ENCODE measurements at regions not wholly inside any gene's neighbourhood (a gene's known extent, or its start where the extent isn't known, plus 50 kb on each side); places are given as distances from the start of the nearest gene placed in this dataset.

DNA sequence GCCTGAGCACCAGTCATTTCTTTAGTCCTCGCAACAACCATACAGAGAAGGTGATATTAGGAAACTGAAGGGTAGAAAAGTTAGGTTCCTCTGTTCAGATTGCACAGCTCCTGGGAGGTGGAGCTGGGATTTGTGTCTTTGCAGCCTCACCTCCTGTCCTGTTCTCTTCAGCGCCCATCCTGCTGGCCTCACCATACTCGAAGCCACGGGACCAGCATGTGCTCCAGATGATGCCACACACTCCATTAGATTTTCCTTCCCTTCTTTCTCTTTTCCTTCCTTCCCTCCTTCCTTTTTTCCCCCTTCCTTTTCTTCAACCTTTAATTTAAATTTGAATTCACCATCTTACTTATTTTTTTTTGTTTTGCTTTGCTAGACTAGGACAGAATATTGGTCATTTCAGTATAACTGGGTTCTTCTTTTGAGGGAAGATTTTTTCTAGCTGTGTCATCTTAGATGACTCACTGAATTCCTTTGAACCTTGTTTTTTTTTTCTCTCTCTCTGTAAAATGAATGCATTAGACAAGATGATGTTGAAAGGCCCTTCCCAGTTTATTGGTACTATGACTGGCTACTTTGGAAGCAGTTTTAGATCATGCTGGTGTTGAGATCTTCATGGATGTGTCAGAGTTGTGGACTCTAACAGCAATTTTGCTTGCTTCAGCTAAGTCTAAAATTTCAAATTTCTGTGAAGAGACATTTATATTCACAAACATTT lies 662.5 kb upstream of the TENM4 start:
- DNase-seq (ENCODE audit: insufficient read length, low spot score) (peak; percentile 69), FAIRE-seq (no peak)

DNA sequence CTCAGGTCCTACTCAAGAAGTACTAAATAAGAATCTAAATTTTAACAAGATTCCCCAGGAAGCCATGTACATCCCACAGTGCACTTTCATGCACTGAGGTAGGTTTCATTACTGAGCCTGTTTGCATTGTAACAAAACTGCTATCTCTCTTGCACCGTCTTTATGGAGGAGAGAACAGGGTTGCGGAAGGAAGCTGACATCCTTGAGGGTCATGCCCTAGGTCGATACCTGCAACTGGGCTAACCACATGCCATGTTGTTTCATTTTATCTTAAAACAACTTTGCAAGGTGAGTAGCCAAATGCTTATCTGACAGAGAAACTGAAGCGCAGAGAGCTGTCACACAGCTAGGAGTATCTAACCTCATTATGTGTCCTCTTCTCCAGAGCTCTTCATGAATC lies 656.3 kb upstream of the TENM4 start:
- FAIRE-seq, result peak; percentile 48
- DNase-seq (ENCODE audit: insufficient read length, low spot score), result no peak

DNA sequence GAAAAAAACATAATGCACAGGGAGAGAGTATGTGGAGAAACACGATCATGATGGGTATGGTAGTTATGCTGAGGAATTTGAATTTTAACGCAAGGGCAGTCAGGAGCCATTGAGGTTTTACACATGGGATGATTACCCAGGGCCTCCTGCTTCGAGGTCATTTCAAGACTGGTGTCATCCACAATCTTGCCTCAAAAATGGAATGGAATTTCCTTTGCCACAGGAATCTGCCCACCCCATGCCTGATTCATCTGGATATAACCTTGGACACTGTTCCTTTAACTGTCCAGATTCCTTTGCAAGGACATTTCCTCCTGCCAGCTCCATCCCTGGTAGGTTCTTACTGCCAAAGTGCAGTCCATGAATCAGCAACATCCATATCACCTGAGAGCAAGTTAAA lies 655.9 kb upstream of the TENM4 start:
- FAIRE-seq, result peak; percentile 79
- DNase-seq (ENCODE audit: insufficient read length, low spot score), result peak; percentile 59

DNA sequence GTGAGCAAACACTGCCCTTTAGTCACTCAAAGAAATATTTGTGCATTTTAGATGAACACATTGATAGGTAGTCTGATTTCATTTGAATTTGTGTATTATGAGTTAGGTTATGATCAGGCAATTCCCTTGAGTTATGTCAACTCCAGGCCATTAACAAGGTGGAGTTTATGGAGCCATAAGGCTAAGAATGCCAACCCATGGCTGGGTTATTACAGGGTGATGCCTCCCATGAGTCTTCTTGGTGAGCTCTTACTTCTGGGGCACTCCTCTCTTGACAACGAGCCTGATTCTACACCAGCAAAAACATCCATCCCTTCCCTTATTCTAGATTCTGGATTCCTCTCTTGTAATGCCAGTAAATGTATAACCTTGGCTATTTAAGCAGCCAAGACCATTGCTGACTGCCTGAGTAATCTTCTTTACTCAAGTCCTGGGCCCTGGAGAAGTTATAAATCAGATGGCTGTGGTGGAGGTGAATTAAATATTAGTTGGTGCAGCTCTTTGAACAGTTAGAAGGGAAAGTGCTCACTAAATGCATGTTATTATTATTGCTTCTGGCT lies 645.7 kb upstream of the TENM4 start:
- DNase-seq (ENCODE audit: insufficient read length, low spot score), result no peak
- FAIRE-seq, result no peak

DNA sequence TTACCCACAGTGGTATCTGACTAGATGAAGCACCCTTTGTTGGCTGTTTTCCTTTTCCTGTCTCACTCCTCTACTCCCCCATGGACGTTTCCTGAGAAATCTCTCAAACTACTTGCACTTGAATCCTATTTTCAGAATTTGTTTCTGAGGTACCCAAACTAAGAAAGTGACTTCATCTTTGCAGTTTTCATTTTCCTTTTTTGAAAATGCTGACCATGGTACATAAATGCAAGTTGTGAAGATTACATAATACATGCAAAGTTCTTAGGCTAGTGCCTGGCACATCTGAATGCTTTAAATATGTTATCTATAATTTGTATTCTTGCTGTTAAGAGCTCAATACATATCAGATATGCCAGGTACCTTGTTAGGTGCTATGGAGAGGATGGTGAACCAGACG lies 644.7 kb upstream of the TENM4 start:
- DNase-seq (ENCODE audit: insufficient read length, low spot score) (no peak), FAIRE-seq (no peak)

DNA sequence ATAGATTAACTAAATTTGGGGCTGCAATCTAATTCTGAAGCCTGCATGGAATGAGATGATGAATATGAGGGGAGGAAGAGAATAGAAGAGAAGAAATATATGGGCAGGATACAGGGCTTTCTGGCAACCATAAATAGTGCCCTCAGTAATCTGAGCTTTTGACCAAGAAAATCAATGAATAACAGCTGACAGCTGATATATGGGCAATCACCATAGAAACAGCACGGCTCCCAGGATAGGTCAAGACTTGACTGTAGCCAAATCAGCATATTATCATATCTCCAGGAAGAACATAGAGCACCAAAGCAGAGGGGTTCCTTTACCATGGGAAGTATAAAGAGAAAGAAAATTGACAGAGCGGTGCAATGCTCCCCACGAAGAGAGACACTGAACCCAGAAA lies 643.8 kb upstream of the TENM4 start:
- DNase-seq (ENCODE audit: insufficient read length, low spot score) (no peak), FAIRE-seq (no peak)

DNA sequence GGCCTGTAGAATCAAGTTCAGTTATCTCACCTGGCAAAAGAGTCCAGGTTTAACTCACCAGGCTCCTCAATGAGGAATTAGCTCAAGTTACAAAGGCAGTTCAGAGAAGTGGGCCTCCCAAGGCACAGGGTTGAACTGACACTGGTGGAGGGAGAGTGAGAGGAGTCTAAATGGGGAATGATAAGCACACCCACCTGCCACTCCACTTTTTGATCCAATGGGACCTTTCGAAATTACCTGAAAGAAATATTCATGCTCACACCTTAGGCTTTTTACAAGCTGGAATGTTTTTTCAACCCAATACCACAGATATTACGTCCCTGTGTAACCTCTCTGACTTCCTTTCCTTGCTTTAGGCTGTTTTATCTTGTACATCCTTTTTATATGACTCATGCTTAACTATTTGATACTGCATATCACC lies 642.7 kb upstream of the TENM4 start:
- no peak for FAIRE-seq

DNA sequence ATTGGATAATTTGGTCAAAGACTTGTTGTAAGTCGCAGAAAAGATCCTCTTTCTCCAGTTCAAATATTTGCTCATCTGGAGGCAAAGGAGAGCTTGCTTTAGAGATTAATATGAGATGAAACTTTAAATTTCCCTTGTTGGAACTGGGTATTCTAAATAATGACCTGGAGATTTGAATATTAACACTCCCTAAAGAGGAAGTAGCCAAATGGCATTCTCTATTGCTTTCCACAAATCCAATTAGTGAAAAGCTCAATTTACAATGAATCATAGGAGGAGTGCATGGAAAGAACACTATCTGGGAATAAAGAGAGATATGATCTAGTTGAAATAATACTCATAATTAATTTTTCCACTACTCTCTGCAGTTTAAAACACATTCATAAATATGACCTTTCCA lies 641.6 kb upstream of the TENM4 start:
- no peak for FAIRE-seq
- no peak for DNase-seq (ENCODE audit: insufficient read length, low spot score)

More for the DNA sequence above, 642.7 kb upstream of the TENM4 start:
- DNase-seq (ENCODE audit: insufficient read length, low spot score), result no peak

DNA sequence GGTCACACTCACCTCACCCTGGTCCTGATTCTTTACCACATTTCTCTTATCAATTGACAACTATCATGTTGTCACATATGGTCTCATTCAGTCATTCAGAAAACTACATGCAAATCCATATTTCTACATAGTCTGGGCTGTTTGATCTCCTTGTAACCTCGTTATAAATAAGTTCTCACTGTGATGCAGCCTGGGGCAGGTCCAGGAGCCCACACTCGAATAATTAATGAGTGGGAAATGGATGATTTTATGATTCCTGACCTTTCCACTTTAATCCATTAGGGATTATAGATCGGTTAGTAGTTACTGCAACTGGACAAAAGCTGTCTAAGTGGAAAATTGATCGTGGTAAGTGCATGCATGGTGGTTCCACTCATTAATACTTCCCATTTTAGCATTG lies 636.3 kb upstream of the TENM4 start:
- DNase-seq (ENCODE audit: insufficient read length, low spot score), result no peak
- FAIRE-seq, result no peak

DNA sequence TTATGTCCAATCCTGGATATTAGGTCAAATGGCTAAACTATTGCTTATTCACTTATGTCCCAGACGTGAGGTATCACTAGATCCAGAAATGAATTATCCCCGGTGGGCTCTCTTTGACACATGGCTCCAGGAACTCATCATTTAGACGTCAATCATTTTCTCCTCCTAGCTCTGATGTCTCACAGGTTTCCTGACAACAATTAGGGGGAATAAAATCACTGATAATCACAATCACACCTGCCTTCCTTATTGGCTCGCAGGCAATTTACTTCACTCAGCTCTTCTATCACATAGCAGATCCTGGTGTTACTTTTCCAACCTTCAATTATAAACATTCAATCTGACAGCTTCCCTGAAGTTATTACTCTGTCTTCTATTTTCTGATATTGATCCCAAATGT lies 634.0 kb upstream of the TENM4 start:
- FAIRE-seq (no peak), DNase-seq (ENCODE audit: insufficient read length, low spot score) (no peak)

DNA sequence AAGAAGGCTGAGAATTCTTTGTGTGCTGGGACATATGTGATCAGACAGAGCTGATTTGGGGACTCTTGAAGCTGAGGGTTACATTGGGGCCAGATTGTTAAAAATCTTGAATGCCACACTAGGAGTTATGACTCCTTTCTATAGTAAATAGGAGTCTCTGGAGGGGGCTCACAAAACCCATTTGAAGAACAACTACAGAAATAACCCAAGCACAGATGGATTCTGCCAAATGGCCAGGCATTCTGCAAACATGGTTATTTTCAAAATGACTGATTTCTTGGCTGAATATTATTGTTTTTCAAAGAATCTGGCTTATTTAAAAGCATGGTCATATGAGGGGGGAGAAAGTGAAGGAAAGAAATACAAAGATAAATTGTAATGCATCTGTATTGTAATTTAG lies 625.5 kb upstream of the TENM4 start:
- no peak for DNase-seq (ENCODE audit: insufficient read length, low spot score)
- FAIRE-seq, result no peak

DNA sequence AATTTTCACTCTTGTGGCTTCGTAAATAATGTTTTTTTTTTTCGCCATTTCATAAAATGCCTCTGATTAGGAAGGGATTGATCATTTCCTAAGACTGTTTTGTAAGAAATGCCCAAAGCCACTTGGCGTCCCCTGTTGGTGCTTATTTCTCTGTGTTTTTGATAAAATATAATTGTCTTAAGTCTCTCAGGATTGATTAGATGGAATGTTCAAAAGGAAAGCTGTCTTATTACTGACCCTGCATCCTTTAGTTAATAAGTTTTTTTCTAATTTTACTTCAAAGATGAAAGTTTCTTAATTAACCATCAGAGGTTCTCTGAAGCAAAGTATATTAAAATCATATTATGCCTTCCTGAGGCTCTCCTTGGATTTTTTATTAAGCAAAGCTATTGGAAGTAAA lies 624.3 kb upstream of the TENM4 start:
- DNase-seq (ENCODE audit: insufficient read length, low spot score), result no peak
- FAIRE-seq, result no peak

DNA sequence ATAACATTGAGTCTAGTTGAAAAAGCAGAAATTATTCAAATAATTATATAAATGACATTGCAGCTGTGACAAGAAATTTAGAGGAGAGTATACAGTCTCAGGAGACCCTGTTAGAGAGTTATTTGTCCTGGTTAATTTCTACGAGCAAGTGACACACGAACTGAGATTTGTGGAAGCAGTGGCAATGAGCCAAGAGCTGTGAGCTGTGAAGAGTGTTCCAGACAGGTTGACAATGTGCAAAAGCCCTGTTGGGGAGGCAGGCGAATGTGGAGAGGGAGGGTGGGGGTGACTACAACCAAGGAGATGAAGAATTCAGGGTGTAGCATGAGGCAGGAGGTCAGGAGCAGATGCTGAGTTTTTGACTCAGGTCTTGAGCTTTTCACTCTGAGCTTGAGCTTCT lies 620.2 kb upstream of the TENM4 start:
- FAIRE-seq (no peak), DNase-seq (ENCODE audit: insufficient read length, low spot score) (no peak)

DNA sequence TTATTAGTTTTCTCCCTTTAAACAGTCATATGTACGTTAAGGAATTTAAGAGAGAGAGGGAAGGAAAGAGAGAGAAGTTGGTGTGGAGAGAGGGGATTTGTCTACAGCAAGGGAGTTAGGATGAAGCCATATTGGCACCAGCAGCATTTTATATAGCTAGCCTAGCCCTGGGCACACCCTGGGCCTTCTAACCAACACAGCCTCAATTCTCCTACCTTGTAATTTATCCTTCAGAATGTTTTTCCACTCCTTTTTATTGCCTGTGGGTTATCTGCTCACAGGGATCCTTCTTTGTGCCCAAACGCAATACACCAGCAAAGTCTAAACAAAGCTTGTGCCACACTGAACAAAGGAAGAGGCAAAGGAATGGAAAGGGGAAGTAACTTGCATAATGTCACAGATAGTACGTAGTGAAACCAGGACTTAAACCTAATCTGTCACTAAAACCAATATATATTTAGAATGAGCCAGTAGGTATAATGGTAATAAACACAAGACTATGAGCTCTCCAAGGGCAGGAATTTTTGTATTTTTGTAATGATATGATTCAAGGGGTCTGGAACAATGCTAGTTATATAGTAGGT lies 613.8 kb upstream of the TENM4 start:
- DNase-seq (ENCODE audit: insufficient read length, low spot score) (no peak), FAIRE-seq (no peak)

DNA sequence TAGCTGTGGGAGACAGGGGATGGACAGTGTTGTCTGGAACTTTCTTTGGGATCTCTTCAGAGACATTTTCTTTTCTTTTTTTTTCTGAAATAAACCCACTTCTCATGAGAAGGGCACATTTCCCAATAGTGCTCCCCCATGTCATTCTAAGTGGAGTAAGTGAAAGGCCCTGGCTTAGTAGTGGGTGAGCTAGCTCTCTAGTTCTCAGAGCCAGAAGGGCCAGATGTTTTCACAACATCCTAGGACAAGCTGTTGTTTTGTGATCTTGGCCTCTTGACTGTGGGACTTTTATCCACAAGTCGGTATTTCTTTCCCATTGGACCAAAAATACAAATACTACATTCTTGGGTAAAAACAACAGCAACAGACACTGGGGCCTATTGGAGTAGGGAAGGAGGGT lies 607.7 kb upstream of the TENM4 start:
- DNase-seq (ENCODE audit: insufficient read length, low spot score), result no peak
- FAIRE-seq, result no peak

DNA sequence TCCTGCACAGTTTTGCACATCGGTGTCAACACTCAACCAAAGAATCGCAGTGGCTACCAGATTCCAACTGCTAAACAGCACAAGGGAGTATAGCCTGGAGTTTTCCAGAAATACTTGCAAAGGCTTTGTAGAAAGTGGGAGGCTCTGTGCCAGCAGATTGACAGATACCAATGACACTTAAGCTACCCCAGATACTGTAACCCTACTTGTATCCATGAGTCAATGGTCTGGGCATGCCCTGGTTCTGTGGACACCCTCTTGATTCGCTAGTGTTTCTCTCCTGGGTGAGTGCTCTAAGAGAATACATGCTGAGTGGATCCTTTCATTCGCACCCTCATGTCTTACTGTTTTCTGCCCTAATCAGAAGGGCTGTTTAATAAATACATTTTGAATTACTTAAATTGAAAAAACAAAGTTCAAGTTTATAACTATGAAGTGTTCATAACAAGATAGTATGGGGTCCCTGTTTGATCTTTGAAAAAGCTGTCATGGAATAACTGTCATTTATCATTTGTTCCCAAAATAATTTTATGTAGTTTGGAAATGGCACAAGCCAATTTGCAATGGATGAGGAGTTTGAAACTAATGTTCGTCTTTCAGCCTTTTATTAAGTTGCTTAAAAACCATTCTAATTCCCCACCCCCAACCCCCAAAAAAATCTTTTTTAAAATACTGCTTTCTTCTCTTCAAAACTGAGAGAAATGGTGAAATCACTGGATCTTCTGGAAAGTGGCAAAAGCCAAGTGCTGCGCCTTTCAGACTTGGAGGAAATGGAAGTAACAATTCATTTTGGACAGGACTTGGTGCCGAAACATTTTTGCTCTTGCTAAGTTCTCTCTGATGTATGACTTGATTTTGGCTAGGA lies 600.5 kb upstream of the TENM4 start:
- no peak for FAIRE-seq
- DNase-seq (ENCODE audit: insufficient read length, low spot score), result no peak

DNA sequence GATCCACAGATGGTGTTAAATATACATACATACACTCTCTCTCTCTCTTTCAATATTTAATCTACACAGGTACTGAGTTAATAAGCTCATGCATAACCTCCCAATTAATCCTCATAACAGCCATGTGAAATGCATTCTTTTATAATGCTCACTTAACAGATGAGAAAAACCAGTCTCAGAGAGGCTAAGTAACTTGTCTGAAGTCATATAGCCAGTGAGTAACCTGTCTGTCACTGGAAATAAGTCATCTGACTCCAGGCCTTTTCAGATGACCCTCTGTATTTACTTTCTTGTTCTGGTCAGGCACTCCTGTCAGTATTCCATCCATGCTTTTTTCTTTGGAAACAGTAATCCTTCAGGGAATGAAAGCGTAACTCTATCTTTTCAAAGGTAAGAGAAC lies 594.0 kb upstream of the TENM4 start:
- DNase-seq (ENCODE audit: insufficient read length, low spot score), result no peak

DNA sequence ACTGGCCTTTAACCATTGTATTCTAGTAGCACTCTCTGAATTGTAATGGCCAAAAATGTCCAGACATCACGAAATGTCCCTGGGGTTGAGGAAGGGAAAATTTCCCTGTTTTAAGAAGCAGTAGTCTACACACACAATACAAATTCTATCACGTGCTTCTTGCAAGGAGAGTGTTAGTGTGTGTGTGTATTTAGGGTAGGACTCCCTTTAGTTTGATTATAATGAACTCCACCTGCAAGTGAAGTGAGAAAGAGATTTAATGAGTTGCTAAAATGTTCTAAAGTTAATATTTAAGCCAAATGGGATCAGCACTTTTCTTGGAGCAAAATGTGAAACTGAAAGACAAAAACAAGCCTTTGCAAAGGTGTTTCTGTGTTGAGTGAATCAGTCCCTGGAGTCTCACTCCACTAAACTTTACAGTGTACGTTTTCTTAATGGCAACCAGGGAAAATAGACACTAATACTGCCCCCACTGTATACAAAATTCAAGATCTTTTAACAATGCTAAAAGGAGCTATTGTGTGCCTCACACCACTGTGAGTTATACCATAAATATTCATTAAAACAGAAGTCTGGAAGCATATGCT lies 590.3 kb upstream of the TENM4 start:
- FAIRE-seq (no peak), DNase-seq (ENCODE audit: insufficient read length, low spot score) (no peak)

More for the DNA sequence above, 594.0 kb upstream of the TENM4 start:
- FAIRE-seq, result no peak

DNA sequence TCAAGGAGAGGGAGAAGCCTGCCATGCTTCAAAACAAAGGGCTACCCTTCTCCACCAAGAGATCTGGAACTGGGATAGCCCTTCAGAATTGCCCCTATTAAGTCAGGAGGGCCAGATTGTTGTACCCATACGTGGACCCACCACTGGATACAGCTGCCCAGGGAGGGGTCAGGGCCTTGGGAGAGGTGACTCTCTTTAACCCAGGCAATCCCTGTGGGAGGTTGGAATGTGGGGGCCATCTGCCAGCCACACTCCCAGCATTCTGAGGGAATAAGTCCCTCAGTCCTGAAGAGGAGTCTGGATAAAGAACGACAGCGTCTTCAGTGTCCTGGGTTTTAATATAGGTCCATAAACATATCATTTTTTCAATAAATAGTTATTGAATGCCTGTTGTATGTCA lies 588.2 kb upstream of the TENM4 start:
- DNase-seq (ENCODE audit: insufficient read length, low spot score) (no peak), FAIRE-seq (no peak)

DNA sequence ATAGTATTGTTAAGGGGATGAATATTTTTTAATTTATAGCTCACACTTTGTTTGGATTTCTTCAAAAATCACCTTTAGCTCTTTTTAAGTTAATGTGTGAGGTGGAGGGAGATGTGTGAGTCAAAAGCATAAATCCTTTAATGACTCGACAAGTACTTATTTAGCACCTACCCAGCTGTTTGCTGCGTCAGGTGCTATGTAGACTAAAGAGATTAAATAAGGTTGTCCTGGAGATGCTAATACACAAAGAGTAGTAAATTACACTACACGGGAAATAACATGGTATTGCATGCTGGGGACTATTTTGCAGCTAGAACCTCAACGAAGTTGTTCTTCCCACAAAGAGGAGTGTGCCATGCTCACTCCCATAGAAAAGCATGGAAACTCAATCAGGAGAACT lies 583.3 kb upstream of the TENM4 start:
- DNase-seq (ENCODE audit: insufficient read length, low spot score), result no peak
- FAIRE-seq, result no peak

DNA sequence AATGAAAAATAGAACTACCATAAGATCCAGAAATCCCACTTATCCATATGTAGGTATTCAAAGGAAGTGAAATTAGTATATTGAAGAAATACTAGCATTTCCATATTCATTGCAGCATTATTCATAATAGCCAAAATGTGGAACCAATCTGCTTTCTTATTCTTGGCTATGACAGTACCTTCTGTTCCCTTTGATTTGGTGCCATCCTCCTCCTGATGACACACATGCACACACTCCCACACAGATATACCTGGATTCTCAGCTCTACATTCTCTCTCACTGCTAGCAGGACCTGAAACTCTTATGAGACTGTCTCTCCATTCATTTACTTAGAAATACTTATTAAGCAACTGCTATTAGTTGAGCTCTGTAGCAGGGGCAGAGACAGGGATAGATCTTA lies 582.6 kb upstream of the TENM4 start:
- DNase-seq (ENCODE audit: insufficient read length, low spot score) (no peak), FAIRE-seq (no peak)
